HG03439 (cell line): ENCODE measurements at regions not wholly inside any gene's neighbourhood (a gene's known extent, or its start where the extent isn't known, plus 50 kb on each side); places are given as distances from the start of the nearest gene placed in this dataset.
"Not testable (repeated sequence)": the region's sequence is repeated elsewhere in the genome, so short reads cannot be mapped to it uniquely, and the experiment has no call there.

ENCODE experiments used
- ATAC-seq: cut with Tn5 transposase; IDR thresholded peaks from one replicate; pipeline ENCODE4 v1.9.1; 2021; ENCODE audit warnings: mild to moderate bottlenecking, moderate library complexity; ENCODE audit not compliant: unreplicated experiment

GRCh38 chr6:4677011-4677750 lies 99.0 kb upstream of the CDYL start:
- no peak for ATAC-seq

- ATAC-seq = no peak
Measured at GRCh38 chr6:4676016-4676415, 100.2 kb upstream of the CDYL start.

- no peak for ATAC-seq
Measured at GRCh38 chr6:4675121-4675520, 101.1 kb upstream of the CDYL start.

- no peak for ATAC-seq
Measured at GRCh38 chr6:4673861-4674260, 102.3 kb upstream of the CDYL start.

- no peak for ATAC-seq
Measured at GRCh38 chr6:4672772-4673171, 103.4 kb upstream of the CDYL start.

- ATAC-seq = no peak
Measured at GRCh38 chr6:4671587-4672115, 104.6 kb upstream of the CDYL start.

- ATAC-seq = no peak
Measured at GRCh38 chr6:4670824-4671409, 105.3 kb upstream of the CDYL start.

GRCh38 chr6:4670290-4670689 lies 105.9 kb upstream of the CDYL start:
- no peak for ATAC-seq

- no peak for ATAC-seq
Measured at GRCh38 chr6:4668271-4669179, 107.7 kb upstream of the CDYL start.

GRCh38 chr6:4667591-4667990 lies 108.6 kb upstream of the CDYL start:
- no peak for ATAC-seq

GRCh38 chr6:4666886-4667513 lies 109.2 kb upstream of the CDYL start:
- no peak for ATAC-seq

GRCh38 chr6:4665489-4666417 lies 110.5 kb upstream of the CDYL start:
- no peak for ATAC-seq

GRCh38 chr6:4664911-4665310 lies 111.3 kb upstream of the CDYL start:
- no peak for ATAC-seq

GRCh38 chr6:4664117-4664626 lies 112.0 kb upstream of the CDYL start:
- ATAC-seq = no peak

- no peak for ATAC-seq
Measured at GRCh38 chr6:4662886-4663285, 113.3 kb upstream of the CDYL start.

GRCh38 chr6:4661391-4661790 lies 114.8 kb upstream of the CDYL start:
- no peak for ATAC-seq

- no peak for ATAC-seq
Measured at GRCh38 chr6:4660377-4661321, 115.6 kb upstream of the CDYL start.

GRCh38 chr6:4659719-4660118 lies 116.5 kb upstream of the CDYL start:
- ATAC-seq = not testable (repeated sequence)

GRCh38 chr6:4658486-4658885 lies 117.7 kb upstream of the CDYL start:
- no peak for ATAC-seq
